K562 (cell line): ENCODE measurements at regions not wholly inside any gene's neighbourhood (a gene's known extent, or its start where the extent isn't known, plus 50 kb on each side); places are given as distances from the start of the nearest gene placed in this dataset.

Source experiments
- CEBPG ChIP-seq, 3 experiments: fragments of 200-800 bp in 1 of 3; sonication (Bioruptor generic) in 1 of 3; sonication (generic) in 1 of 3; formaldehyde crosslinking in 1 of 3; IDR thresholded peaks in 2 of 3; conservative IDR thresholded peaks in 1 of 3; 2 replicates each; pipeline versions ENCODE4 v1.6.1 to v1.8.0; 2016 to 2022; ENCODE audit warnings: missing compliant biosample characterization in 2 of 3, missing genetic modification characterization in 2 of 3, mild to moderate bottlenecking in 1 of 3, missing genetic modification reagents in 1 of 3
- EP300 ChIP-seq: IDR thresholded peaks from 2 replicates; pipeline ENCODE4 v1.6.1; 2012; ENCODE audit warnings: low read length, improper control_type of control experiment
- MTA3 ChIP-seq: fragments of 450-650 bp; formaldehyde crosslinking; IDR thresholded peaks from 2 replicates; pipeline ENCODE4 v1.6.1; 2017; ENCODE audit warnings: mild to moderate bottlenecking, borderline replicate concordance
- SMARCC2 ChIP-seq: fragments of 450-650 bp; IDR thresholded peaks from 2 replicates; pipeline ENCODE4 v1.6.1; 2017; ENCODE audit warnings: antibody characterized with exemption, moderate library complexity, mild to moderate bottlenecking, low read depth
- SOX6 ChIP-seq: fragments of 450-650 bp; IDR thresholded peaks from 2 replicates; pipeline ENCODE4 v1.6.1; 2014; ENCODE audit warnings: mild to moderate bottlenecking
- TF ChIP-seq, protein P1 (sequence below): fragments of 450-650 bp; IDR thresholded peaks from 2 replicates; pipeline ENCODE4 v1.6.1; 2017; ENCODE audit warnings: antibody characterized with exemption, mild to moderate bottlenecking
- TF ChIP-seq, protein P2 (sequence below): sonication (generic); formaldehyde crosslinking; IDR thresholded peaks from 2 replicates; pipeline ENCODE4 v1.8.1; 2022; ENCODE audit warnings: missing genetic modification reagents
- TF ChIP-seq, protein P3 (sequence below), 3 experiments: IDR thresholded peaks in 2 of 3; conservative IDR thresholded peaks in 1 of 3; 2 replicates each; pipeline ENCODE4 v1.5.1; 2011 to 2012; ENCODE audit warnings: low read length in 3 of 3, mild to moderate bottlenecking in 3 of 3, control low read depth in 2 of 3, improper control_type of control experiment in 1 of 3, inconsistent platforms in 1 of 3, low read depth in 1 of 3, mixed read lengths in 1 of 3, moderate library complexity in 1 of 3; ENCODE audit not compliant: insufficient read depth in 2 of 3

DNA sequence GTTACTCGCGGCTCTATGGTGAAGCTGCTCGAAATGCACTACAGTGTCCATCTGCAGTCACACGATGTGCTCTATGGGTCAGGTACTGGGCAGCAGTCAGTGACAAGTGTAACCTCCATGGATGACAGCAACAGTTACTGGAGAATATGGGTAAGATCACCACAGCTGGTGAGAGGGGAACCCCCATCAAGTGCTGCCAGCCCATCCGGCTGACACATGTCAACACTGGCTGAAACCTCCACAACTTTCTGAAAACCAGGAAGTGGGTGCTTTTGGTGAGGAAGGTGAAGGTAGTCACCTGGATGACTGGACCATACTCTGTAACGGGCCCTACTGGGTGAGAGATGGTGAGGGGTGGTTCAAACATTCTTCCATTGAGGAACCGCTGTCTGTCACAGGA lies 87.4 kb upstream of the C15orf39 start:
- TF ChIP-seq SOX6 (no peak), MTA3 (no peak), SMARCC2 (no peak), CEBPG (CRISPR knock-in tag; IDR thresholded peaks at IDR 0.05) (no peak), CEBPG (tag; conservative IDR thresholded peaks at IDR 0.05 in 1 of 2, IDR thresholded peaks at IDR 0.05 in 1 of 2) (no peak), EP300 (no peak)
- TF ChIP-seq, protein P1, sequence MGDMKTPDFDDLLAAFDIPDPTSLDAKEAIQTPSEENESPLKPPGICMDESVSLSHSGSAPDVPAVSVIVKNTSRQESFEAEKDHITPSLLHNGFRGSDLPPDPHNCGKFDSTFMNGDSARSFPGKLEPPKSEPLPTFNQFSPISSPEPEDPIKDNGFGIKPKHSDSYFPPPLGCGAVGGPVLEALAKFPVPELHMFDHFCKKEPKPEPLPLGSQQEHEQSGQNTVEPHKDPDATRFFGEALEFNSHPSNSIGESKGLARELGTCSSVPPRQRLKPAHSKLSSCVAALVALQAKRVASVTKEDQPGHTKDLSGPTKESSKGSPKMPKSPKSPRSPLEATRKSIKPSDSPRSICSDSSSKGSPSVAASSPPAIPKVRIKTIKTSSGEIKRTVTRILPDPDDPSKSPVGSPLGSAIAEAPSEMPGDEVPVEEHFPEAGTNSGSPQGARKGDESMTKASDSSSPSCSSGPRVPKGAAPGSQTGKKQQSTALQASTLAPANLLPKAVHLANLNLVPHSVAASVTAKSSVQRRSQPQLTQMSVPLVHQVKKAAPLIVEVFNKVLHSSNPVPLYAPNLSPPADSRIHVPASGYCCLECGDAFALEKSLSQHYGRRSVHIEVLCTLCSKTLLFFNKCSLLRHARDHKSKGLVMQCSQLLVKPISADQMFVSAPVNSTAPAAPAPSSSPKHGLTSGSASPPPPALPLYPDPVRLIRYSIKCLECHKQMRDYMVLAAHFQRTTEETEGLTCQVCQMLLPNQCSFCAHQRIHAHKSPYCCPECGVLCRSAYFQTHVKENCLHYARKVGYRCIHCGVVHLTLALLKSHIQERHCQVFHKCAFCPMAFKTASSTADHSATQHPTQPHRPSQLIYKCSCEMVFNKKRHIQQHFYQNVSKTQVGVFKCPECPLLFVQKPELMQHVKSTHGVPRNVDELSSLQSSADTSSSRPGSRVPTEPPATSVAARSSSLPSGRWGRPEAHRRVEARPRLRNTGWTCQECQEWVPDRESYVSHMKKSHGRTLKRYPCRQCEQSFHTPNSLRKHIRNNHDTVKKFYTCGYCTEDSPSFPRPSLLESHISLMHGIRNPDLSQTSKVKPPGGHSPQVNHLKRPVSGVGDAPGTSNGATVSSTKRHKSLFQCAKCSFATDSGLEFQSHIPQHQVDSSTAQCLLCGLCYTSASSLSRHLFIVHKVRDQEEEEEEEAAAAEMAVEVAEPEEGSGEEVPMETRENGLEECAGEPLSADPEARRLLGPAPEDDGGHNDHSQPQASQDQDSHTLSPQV, result no peak
- TF ChIP-seq, protein P2, sequence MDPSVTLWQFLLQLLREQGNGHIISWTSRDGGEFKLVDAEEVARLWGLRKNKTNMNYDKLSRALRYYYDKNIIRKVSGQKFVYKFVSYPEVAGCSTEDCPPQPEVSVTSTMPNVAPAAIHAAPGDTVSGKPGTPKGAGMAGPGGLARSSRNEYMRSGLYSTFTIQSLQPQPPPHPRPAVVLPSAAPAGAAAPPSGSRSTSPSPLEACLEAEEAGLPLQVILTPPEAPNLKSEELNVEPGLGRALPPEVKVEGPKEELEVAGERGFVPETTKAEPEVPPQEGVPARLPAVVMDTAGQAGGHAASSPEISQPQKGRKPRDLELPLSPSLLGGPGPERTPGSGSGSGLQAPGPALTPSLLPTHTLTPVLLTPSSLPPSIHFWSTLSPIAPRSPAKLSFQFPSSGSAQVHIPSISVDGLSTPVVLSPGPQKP (CRISPR knock-in tag), result no peak
- TF ChIP-seq, protein P3, sequence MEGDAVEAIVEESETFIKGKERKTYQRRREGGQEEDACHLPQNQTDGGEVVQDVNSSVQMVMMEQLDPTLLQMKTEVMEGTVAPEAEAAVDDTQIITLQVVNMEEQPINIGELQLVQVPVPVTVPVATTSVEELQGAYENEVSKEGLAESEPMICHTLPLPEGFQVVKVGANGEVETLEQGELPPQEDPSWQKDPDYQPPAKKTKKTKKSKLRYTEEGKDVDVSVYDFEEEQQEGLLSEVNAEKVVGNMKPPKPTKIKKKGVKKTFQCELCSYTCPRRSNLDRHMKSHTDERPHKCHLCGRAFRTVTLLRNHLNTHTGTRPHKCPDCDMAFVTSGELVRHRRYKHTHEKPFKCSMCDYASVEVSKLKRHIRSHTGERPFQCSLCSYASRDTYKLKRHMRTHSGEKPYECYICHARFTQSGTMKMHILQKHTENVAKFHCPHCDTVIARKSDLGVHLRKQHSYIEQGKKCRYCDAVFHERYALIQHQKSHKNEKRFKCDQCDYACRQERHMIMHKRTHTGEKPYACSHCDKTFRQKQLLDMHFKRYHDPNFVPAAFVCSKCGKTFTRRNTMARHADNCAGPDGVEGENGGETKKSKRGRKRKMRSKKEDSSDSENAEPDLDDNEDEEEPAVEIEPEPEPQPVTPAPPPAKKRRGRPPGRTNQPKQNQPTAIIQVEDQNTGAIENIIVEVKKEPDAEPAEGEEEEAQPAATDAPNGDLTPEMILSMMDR (IDR thresholded peaks at IDR 0.05 in 2 of 3, conservative IDR thresholded peaks at IDR 0.05 in 1 of 3; ENCODE audit: insufficient read depth in 2 of 3, low read depth in 1 of 3, low read length in 3 of 3), result no peak
